DOHH2 (cell line): ENCODE measurements at regions not wholly inside any gene's neighbourhood (a gene's known extent, or its start where the extent isn't known, plus 50 kb on each side); places are given as distances from the start of the nearest gene placed in this dataset.

Source experiments
- CTCF ChIP-seq: fragments of 200-600 bp; sonication (generic); IDR thresholded peaks from one replicate; pipeline ENCODE4 v1.5.1; 2014; ENCODE audit warnings: antibody characterized with exemption, mild to moderate bottlenecking, low read depth, low read length; ENCODE audit not compliant: poor library complexity, severe bottlenecking
- EZH2phosphoT487 ChIP-seq: fragments of 200-600 bp; sonication (generic); IDR thresholded peaks from 2 replicates; pipeline ENCODE4 v1.6.1; 2017; ENCODE audit warnings: borderline replicate concordance, mild to moderate bottlenecking, antibody characterized with exemption, low read length, moderate library complexity, mixed read lengths

GRCh38 chr9:10957878-10958277 lies 345.1 kb upstream of the PTPRD start:
- TF ChIP-seq EZH2phosphoT487 = no peak
- TF ChIP-seq CTCF = no peak
